Skeletal muscle satellite cell (primary cell): ENCODE measurements at regions not wholly inside any gene's neighbourhood (a gene's known extent, or its start where the extent isn't known, plus 50 kb on each side); places are given as distances from the start of the nearest gene placed in this dataset.

Source experiments
- H3K27me3 ChIP-seq: 2 replicates; pipeline ENCODE4 v1.7.0; 2013; ENCODE audit warnings: low read length; ENCODE audit not compliant: control insufficient read depth, insufficient read depth
- H3K36me3 ChIP-seq: 2 replicates; pipeline ENCODE4 v1.7.0; 2013; ENCODE audit warnings: mild to moderate bottlenecking, control low read depth, low read length; ENCODE audit not compliant: insufficient read depth
- H3K4me1 ChIP-seq: 2 replicates; pipeline ENCODE4 v1.7.0; 2013; ENCODE audit warnings: low read length; ENCODE audit not compliant: control insufficient read depth, insufficient read depth
- H3K4me2 ChIP-seq: 2 replicates; pipeline ENCODE4 v1.7.0; 2013; ENCODE audit warnings: mild to moderate bottlenecking, low read length
- H3K4me3 ChIP-seq: 2 replicates; pipeline ENCODE4 v1.7.0; 2013; ENCODE audit warnings: low read length
- H3K9ac ChIP-seq: 2 replicates; pipeline ENCODE4 v1.7.0; 2013; ENCODE audit warnings: mild to moderate bottlenecking, low read depth, low read length, moderate library complexity
- H3K9me3 ChIP-seq: replicated peaks from 2 replicates; pipeline ENCODE4 v1.7.0; 2013; ENCODE audit warnings: mild to moderate bottlenecking, control low read depth, low read length

DNA sequence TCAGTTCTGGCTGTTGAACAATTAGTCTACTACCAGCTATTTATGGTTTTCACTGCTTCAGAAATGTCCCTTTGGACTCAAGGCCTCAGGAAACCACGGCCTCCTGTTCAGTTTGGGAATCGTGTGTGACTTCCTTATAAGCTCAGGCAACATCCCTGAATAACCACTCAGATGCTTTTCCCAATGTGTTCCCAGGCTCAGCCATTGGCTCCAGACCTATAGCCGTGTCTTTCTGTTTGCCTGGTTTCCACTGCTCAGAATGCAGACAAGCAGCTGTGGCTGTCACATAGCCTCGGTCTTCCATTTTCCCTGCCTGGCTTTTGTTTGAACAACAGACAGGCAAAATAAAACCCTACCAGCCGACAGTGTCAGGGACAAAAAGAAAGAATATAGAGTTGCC is 63.2 kb upstream of the ATP2B2 start:
- Histone ChIP-seq H3K4me1 (no peaks in the 10 kb centered on the region), H3K36me3 (no peaks in the 10 kb centered on the region), H3K27me3 (peaks cover 62% of the 10 kb centered on the region)

GRCh38 chr3:10570196-10570946 is 65.0 kb upstream of the ATP2B2 start:
- no peaks in the 10 kb centered on the region for H3K36me3 ChIP-seq
- peaks cover 53% of the 10 kb centered on the region for H3K27me3 ChIP-seq
- no peak overlapping the region for H3K4me3 ChIP-seq
- H3K4me1 ChIP-seq: no peaks in the 10 kb centered on the region
- no peak overlapping the region for H3K4me2 ChIP-seq
- H3K9me3 ChIP-seq: no peaks in the 10 kb centered on the region
- no peak overlapping the region for H3K9ac ChIP-seq

More for the DNA sequence above, 63.2 kb upstream of the ATP2B2 start:
- H3K9me3 ChIP-seq: no peaks in the 10 kb centered on the region
- H3K9ac ChIP-seq: no peak overlapping the region
- no peak overlapping the region for H3K4me2 ChIP-seq
- no peak overlapping the region for H3K4me3 ChIP-seq

GRCh38 chr3:10574101-10574620 is 68.8 kb upstream of the ATP2B2 start:
- peaks cover 39% of the 10 kb centered on the region for H3K27me3 ChIP-seq
- no peak overlapping the region for H3K4me2 ChIP-seq
- no peaks in the 10 kb centered on the region for H3K4me1 ChIP-seq
- no peak overlapping the region for H3K4me3 ChIP-seq
- H3K9me3 ChIP-seq: no peaks in the 10 kb centered on the region
- H3K36me3 ChIP-seq: no peaks in the 10 kb centered on the region
- H3K9ac ChIP-seq: no peak overlapping the region

- peaks cover 32% of the 10 kb centered on the region for H3K27me3 ChIP-seq
- H3K4me2 ChIP-seq: no peak overlapping the region
- no peak overlapping the region for H3K4me3 ChIP-seq
- H3K36me3 ChIP-seq: no peaks in the 10 kb centered on the region
- no peak overlapping the region for H3K9ac ChIP-seq
- H3K4me1 ChIP-seq: no peaks in the 10 kb centered on the region
- H3K9me3 ChIP-seq: no peaks in the 10 kb centered on the region
These were observed 70.3 kb upstream of the ATP2B2 start for GRCh38 chr3:10575601-10576160.

DNA sequence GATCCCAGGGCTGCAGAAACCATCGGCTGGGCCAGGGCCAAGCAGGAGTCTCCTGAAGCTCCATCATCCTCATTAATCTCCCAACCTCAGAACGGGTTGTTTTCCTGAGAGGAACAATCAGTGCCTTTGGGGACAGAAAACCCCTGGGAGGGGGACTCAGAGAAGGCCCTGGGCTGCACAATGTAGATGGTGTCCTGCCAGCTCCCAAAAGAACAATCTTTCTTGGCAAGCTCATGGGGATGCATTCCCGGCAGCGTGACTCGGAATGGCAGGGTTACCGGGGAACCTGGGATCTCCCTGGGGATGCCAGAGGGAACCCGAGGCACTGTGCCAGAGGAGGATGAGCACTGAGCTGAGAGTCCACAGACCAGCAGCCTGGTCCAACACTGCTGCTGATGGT is 72.1 kb upstream of the ATP2B2 start:
- Histone ChIP-seq H3K4me2 (no peak overlapping the region), H3K4me3 (no peak overlapping the region), H3K4me1 (no peaks in the 10 kb centered on the region), H3K9ac (no peak overlapping the region), H3K9me3 (no peaks in the 10 kb centered on the region), H3K36me3 (no peaks in the 10 kb centered on the region), H3K27me3 (peaks cover 34% of the 10 kb centered on the region)

- no peaks in the 10 kb centered on the region for H3K36me3 ChIP-seq
- no peak overlapping the region for H3K4me2 ChIP-seq
- no peak overlapping the region for H3K4me3 ChIP-seq
- H3K4me1 ChIP-seq: no peaks in the 10 kb centered on the region
- no peak overlapping the region for H3K9ac ChIP-seq
- no peaks in the 10 kb centered on the region for H3K9me3 ChIP-seq
- peaks cover 40% of the 10 kb centered on the region for H3K27me3 ChIP-seq
These were observed 75.0 kb upstream of the ATP2B2 start for GRCh38 chr3:10580426-10580825.

DNA sequence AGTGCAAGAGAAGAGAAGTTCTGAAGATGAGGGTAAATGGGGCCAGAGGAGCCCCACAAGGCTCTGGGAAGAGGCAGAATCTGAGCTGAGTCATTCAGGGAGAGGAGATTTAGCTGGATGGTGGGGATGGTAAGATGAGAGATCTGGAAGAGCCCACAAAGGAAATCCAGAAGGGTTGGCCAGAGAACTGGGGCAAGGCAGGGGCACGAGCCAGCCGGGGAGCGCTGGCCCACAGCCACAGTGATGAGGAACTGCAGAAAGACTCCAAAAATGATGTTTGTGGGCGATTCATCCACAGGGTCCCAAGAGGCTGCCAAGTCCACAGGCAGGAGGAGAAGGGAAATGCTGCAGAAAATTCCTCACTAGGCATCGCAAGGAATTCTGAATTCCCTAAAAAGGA is 75.9 kb upstream of the ATP2B2 start:
- Histone ChIP-seq H3K4me1 (no peaks in the 10 kb centered on the region), H3K9ac (no peak overlapping the region), H3K4me2 (no peak overlapping the region), H3K27me3 (peaks cover 40% of the 10 kb centered on the region), H3K36me3 (no peaks in the 10 kb centered on the region), H3K9me3 (no peaks in the 10 kb centered on the region), H3K4me3 (no peak overlapping the region)

DNA sequence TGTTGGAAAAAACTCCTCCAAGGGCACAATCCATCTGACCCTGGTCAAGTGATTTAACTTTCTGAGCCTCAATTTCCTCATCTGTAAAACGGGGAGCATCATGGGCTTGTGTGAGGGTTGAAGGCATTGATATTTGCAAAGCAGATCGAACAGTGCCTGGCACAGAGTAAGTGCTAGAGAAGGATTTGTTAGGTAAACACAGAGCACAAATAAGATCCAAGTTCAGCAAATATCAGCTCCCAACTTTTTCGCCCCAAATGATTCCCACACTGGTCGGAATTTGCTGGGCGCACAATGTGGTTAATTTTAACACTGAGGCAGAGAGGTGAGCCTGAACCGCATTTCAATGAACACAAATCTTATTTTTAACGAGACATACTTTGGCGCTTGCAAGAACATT is 76.3 kb upstream of the ATP2B2 start:
- Histone ChIP-seq H3K4me3 (no peak overlapping the region), H3K4me2 (no peak overlapping the region), H3K36me3 (no peaks in the 10 kb centered on the region), H3K27me3 (peaks cover 40% of the 10 kb centered on the region), H3K4me1 (no peaks in the 10 kb centered on the region), H3K9ac (no peak overlapping the region), H3K9me3 (no peaks in the 10 kb centered on the region)

- Histone ChIP-seq H3K4me3 (no peak overlapping the region), H3K4me2 (no peak overlapping the region), H3K36me3 (no peaks in the 10 kb centered on the region), H3K9me3 (no peaks in the 10 kb centered on the region), H3K9ac (no peak overlapping the region), H3K27me3 (peaks cover 34% of the 10 kb centered on the region), H3K4me1 (no peaks in the 10 kb centered on the region)
These were observed 77.3 kb upstream of the ATP2B2 start for GRCh38 chr3:10582733-10583132.

DNA sequence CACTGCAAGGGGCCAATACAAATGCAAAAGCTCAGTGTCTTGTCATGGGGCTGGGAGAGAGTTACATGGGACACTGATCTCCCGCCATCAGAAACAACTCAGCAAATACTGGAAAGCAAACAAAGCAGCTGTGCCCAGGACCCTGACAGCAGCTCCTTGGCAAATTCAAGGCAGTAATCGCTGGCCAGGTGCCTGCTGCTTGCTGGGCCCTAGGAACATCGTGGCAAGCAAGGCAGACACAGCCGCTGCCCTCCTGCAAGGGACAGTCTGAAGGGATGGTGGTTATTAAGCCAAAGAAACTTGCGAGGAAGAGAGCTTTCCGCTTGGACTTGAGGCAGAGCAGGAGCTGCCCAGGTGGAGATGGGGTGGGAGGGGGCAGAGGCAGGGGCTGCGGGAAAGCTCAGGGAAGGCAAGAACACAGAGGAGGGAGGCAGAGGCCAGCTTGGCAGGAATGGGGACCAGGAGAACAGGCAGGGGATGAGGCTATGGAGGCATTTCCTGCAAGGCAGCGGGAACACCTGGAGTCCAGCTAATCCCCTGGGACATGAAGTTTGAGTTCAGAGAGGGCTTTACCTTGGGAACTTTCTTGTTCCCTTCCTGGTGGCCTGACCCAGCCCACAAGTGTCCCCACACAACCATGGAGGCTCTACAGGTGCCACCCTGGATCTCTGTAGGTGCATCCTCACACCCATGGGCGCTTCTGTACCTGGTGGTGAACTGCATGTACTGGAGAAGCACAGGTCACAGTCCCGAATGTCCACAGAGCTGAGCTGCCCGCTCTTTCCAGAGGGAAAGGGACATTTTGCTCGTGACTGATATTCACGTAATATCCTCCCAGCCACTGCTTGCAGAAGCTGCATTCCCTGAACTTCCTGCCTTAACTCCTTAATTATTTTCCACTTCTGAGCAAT is 78.7 kb upstream of the ATP2B2 start:
- H3K4me2 ChIP-seq: no peak overlapping the region

GRCh38 chr3:10585945-10586344 is 80.6 kb upstream of the ATP2B2 start:
- H3K4me2 ChIP-seq: no peak overlapping the region

More for the DNA sequence above, 78.7 kb upstream of the ATP2B2 start:
- H3K27me3 ChIP-seq: peaks cover 29% of the 10 kb centered on the region
- H3K4me3 ChIP-seq: no peak overlapping the region
- no peaks in the 10 kb centered on the region for H3K4me1 ChIP-seq
- H3K9ac ChIP-seq: no peak overlapping the region
- H3K36me3 ChIP-seq: no peaks in the 10 kb centered on the region
- H3K9me3 ChIP-seq: no peaks in the 10 kb centered on the region

More at GRCh38 chr3:10585945-10586344, 80.6 kb upstream of the ATP2B2 start:
- Histone ChIP-seq H3K9ac (no peak overlapping the region), H3K4me1 (no peaks in the 10 kb centered on the region), H3K4me3 (no peak overlapping the region), H3K36me3 (no peaks in the 10 kb centered on the region), H3K27me3 (peaks cover 32% of the 10 kb centered on the region), H3K9me3 (no peaks in the 10 kb centered on the region)
